ENCODE measurements at regions not wholly inside any gene's neighbourhood (a gene's known extent, or its start where the extent isn't known, plus 50 kb on each side); places are given as distances from the start of the nearest gene placed in this dataset.
"Not testable (repeated sequence)": the region's sequence is repeated elsewhere in the genome, so short reads cannot be mapped to it uniquely, and the experiment has no call there.

- H3K9me3 Mint-ChIP-seq, result peaks cover 21% of the 10 kb centered on the region
- H3K4me3 Mint-ChIP-seq; H3K27me3 Mint-ChIP-seq; H3K27ac Mint-ChIP-seq; ATAC-seq (replicated peaks); H3K4me1 Mint-ChIP-seq; H3K36me3 Mint-ChIP-seq (ENCODE audit: low read depth): not testable (repeated sequence)
Measured at GRCh38 chr6:8802397-8802796, 367.1 kb upstream of the SLC35B3 start.

- Mint-ChIP-seq H3K9me3 (peaks cover 19% of the 10 kb centered on the region), H3K27me3 (no peaks in the 10 kb centered on the region), H3K4me3 (no peak overlapping the region), H3K4me1 (no peaks in the 10 kb centered on the region), H3K36me3 (ENCODE audit: low read depth) (no peaks in the 10 kb centered on the region), H3K27ac (no peak overlapping the region)
- no peak for ATAC-seq (replicated peaks)
Measured at GRCh38 chr6:8794420-8794819, 359.1 kb upstream of the SLC35B3 start.

- Mint-ChIP-seq H3K36me3 (ENCODE audit: low read depth) (no peaks in the 10 kb centered on the region), H3K4me1 (no peaks in the 10 kb centered on the region), H3K9me3 (peaks cover 20% of the 10 kb centered on the region), H3K27ac (no peak overlapping the region), H3K4me3 (no peak overlapping the region), H3K27me3 (no peaks in the 10 kb centered on the region)
- ATAC-seq (replicated peaks), result no peak
Measured at GRCh38 chr6:8789878-8790277, 354.5 kb upstream of the SLC35B3 start.

- peaks cover 3% of the 10 kb centered on the region for H3K27me3 Mint-ChIP-seq
- no peaks in the 10 kb centered on the region for H3K36me3 Mint-ChIP-seq (ENCODE audit: low read depth)
- ATAC-seq (replicated peaks), result no peak
- no peak overlapping the region for H3K4me3 Mint-ChIP-seq
- H3K9me3 Mint-ChIP-seq, result peaks cover 17% of the 10 kb centered on the region
- no peaks in the 10 kb centered on the region for H3K4me1 Mint-ChIP-seq
- no peak overlapping the region for H3K27ac Mint-ChIP-seq
Measured at GRCh38 chr6:8785223-8785622, 349.9 kb upstream of the SLC35B3 start.

GRCh38 chr6:8783191-8783590 is 347.8 kb upstream of the SLC35B3 start:
- ATAC-seq (replicated peaks), result no peak
- Mint-ChIP-seq H3K27me3 (peaks cover 3% of the 10 kb centered on the region), H3K4me1 (no peaks in the 10 kb centered on the region)

GRCh38 chr6:8780653-8781052 is 345.3 kb upstream of the SLC35B3 start:
- H3K4me1 Mint-ChIP-seq, result no peaks in the 10 kb centered on the region
- H3K36me3 Mint-ChIP-seq (ENCODE audit: low read depth), result no peaks in the 10 kb centered on the region
- no peak for ATAC-seq (replicated peaks)
- H3K27me3 Mint-ChIP-seq, result peaks cover 3% of the 10 kb centered on the region
- no peak overlapping the region for H3K4me3 Mint-ChIP-seq
- no peak overlapping the region for H3K27ac Mint-ChIP-seq
- H3K9me3 Mint-ChIP-seq, result peaks cover 13% of the 10 kb centered on the region

More at GRCh38 chr6:8783191-8783590, 347.8 kb upstream of the SLC35B3 start:
- no peak overlapping the region for H3K27ac Mint-ChIP-seq
- no peak overlapping the region for H3K4me3 Mint-ChIP-seq
- H3K9me3 Mint-ChIP-seq, result peaks cover 12% of the 10 kb centered on the region
- H3K36me3 Mint-ChIP-seq (ENCODE audit: low read depth), result no peaks in the 10 kb centered on the region

GRCh38 chr6:8764733-8765132 is 329.4 kb upstream of the SLC35B3 start:
- H3K4me3 Mint-ChIP-seq, result no peak overlapping the region
- ATAC-seq (replicated peaks), result no peak

GRCh38 chr6:8760951-8761350 is 325.6 kb upstream of the SLC35B3 start:
- Mint-ChIP-seq H3K4me3 (no peak overlapping the region), H3K4me1 (no peaks in the 10 kb centered on the region), H3K27ac (no peak overlapping the region), H3K27me3 (no peaks in the 10 kb centered on the region), H3K9me3 (peaks cover 18% of the 10 kb centered on the region), H3K36me3 (ENCODE audit: low read depth) (no peaks in the 10 kb centered on the region)
- ATAC-seq (replicated peaks), result no peak

More at GRCh38 chr6:8764733-8765132, 329.4 kb upstream of the SLC35B3 start:
- Mint-ChIP-seq H3K4me1 (no peaks in the 10 kb centered on the region), H3K36me3 (ENCODE audit: low read depth) (no peaks in the 10 kb centered on the region), H3K9me3 (peaks cover 18% of the 10 kb centered on the region), H3K27ac (no peak overlapping the region), H3K27me3 (no peaks in the 10 kb centered on the region)

- no peaks in the 10 kb centered on the region for H3K4me1 Mint-ChIP-seq
- H3K27ac Mint-ChIP-seq, result no peak overlapping the region
- H3K9me3 Mint-ChIP-seq, result peaks cover 6% of the 10 kb centered on the region
- ATAC-seq (replicated peaks), result no peak
- no peak overlapping the region for H3K4me3 Mint-ChIP-seq
- H3K27me3 Mint-ChIP-seq, result no peaks in the 10 kb centered on the region
- no peaks in the 10 kb centered on the region for H3K36me3 Mint-ChIP-seq (ENCODE audit: low read depth)
Measured at GRCh38 chr6:8758412-8758811, 323.1 kb upstream of the SLC35B3 start.

- no peak overlapping the region for H3K4me3 Mint-ChIP-seq
- no peaks in the 10 kb centered on the region for H3K27me3 Mint-ChIP-seq
- H3K9me3 Mint-ChIP-seq, result peaks cover 10% of the 10 kb centered on the region
- ATAC-seq (replicated peaks), result no peak
- H3K4me1 Mint-ChIP-seq, result no peaks in the 10 kb centered on the region
- no peak overlapping the region for H3K27ac Mint-ChIP-seq
- no peaks in the 10 kb centered on the region for H3K36me3 Mint-ChIP-seq (ENCODE audit: low read depth)
Measured at GRCh38 chr6:8750627-8751026, 315.3 kb upstream of the SLC35B3 start.

GRCh38 chr6:8749465-8749864 is 314.1 kb upstream of the SLC35B3 start:
- ATAC-seq (replicated peaks), result no peak
- Mint-ChIP-seq H3K27me3 (no peaks in the 10 kb centered on the region), H3K36me3 (ENCODE audit: low read depth) (no peaks in the 10 kb centered on the region), H3K9me3 (peaks cover 12% of the 10 kb centered on the region), H3K4me3 (no peak overlapping the region), H3K27ac (no peak overlapping the region), H3K4me1 (no peaks in the 10 kb centered on the region)

GRCh38 chr6:8743170-8743745 is 307.9 kb upstream of the SLC35B3 start:
- Mint-ChIP-seq H3K36me3 (ENCODE audit: low read depth) (no peaks in the 10 kb centered on the region), H3K4me3 (peak overlapping the region; percentile 1), H3K4me1 (no peaks in the 10 kb centered on the region), H3K27ac (no peak overlapping the region), H3K9me3 (peaks cover 34% of the 10 kb centered on the region), H3K27me3 (no peaks in the 10 kb centered on the region)
- ATAC-seq (replicated peaks), result no peak

- ATAC-seq (replicated peaks), result no peak
- H3K4me1 Mint-ChIP-seq, result no peaks in the 10 kb centered on the region
- peaks cover 30% of the 10 kb centered on the region for H3K9me3 Mint-ChIP-seq
- H3K36me3 Mint-ChIP-seq (ENCODE audit: low read depth), result no peaks in the 10 kb centered on the region
- H3K4me3 Mint-ChIP-seq, result no peak overlapping the region
- H3K27me3 Mint-ChIP-seq, result no peaks in the 10 kb centered on the region
- no peak overlapping the region for H3K27ac Mint-ChIP-seq
Measured at GRCh38 chr6:8739454-8739853, 304.1 kb upstream of the SLC35B3 start.

GRCh38 chr6:8738951-8739350 is 303.6 kb upstream of the SLC35B3 start:
- Mint-ChIP-seq H3K4me3 (no peak overlapping the region), H3K36me3 (ENCODE audit: low read depth) (no peaks in the 10 kb centered on the region), H3K27ac (no peak overlapping the region), H3K9me3 (peaks cover 27% of the 10 kb centered on the region), H3K4me1 (no peaks in the 10 kb centered on the region), H3K27me3 (no peaks in the 10 kb centered on the region)
- no peak for ATAC-seq (replicated peaks)

- no peak overlapping the region for H3K4me3 Mint-ChIP-seq
- H3K27ac Mint-ChIP-seq, result no peak overlapping the region
- H3K27me3 Mint-ChIP-seq, result no peaks in the 10 kb centered on the region
- ATAC-seq (replicated peaks), result no peak
- H3K36me3 Mint-ChIP-seq (ENCODE audit: low read depth), result no peaks in the 10 kb centered on the region
- peaks cover 24% of the 10 kb centered on the region for H3K9me3 Mint-ChIP-seq
- no peaks in the 10 kb centered on the region for H3K4me1 Mint-ChIP-seq
Measured at GRCh38 chr6:8736156-8736895, 301.0 kb upstream of the SLC35B3 start.

Measured in activated T-helper 17 cell treated with anti-CD3 and anti-CD28 coated beads, Interleukin-2, amount 50 U/mL, for 72 hours (primary cell).